HG02571 (cell line): ENCODE measurements at regions not wholly inside any gene's neighbourhood (a gene's known extent, or its start where the extent isn't known, plus 50 kb on each side); places are given as distances from the start of the nearest gene placed in this dataset.
"Not testable (repeated sequence)": the region's sequence is repeated elsewhere in the genome, so short reads cannot be mapped to it uniquely, and the experiment has no call there.

Source experiments
- ATAC-seq: cut with Tn5 transposase; IDR thresholded peaks from one replicate; pipeline ENCODE4 v1.9.1; 2021; ENCODE audit warnings: mild to moderate bottlenecking, moderate library complexity; ENCODE audit not compliant: unreplicated experiment

GRCh38 chr7:123324283-123324682, 124.5 kb upstream of the SLC13A1 start:
- no peak for ATAC-seq

- ATAC-seq = no peak
Measured at GRCh38 chr7:123323689-123324088, 123.9 kb upstream of the SLC13A1 start.

- not testable (repeated sequence) for ATAC-seq
Measured at GRCh38 chr7:123321578-123321977, 121.8 kb upstream of the SLC13A1 start.

GRCh38 chr7:123319911-123320310, 120.1 kb upstream of the SLC13A1 start:
- ATAC-seq = no peak

GRCh38 chr7:123314886-123315285, 115.1 kb upstream of the SLC13A1 start:
- ATAC-seq = no peak

- no peak for ATAC-seq
Measured at GRCh38 chr7:123308254-123308951, 108.6 kb upstream of the SLC13A1 start.

- no peak for ATAC-seq
Measured at GRCh38 chr7:123305840-123306375, 106.1 kb upstream of the SLC13A1 start.

GRCh38 chr7:123303926-123304325, 104.2 kb upstream of the SLC13A1 start:
- no peak for ATAC-seq

GRCh38 chr7:123296965-123297364, 97.2 kb upstream of the SLC13A1 start:
- ATAC-seq = no peak

- ATAC-seq = no peak
Measured at GRCh38 chr7:123293710-123294109, 93.9 kb upstream of the SLC13A1 start.

- no peak for ATAC-seq
Measured at GRCh38 chr7:123292227-123292626, 92.5 kb upstream of the SLC13A1 start.

GRCh38 chr7:123289200-123289599, 89.4 kb upstream of the SLC13A1 start:
- no peak for ATAC-seq

- no peak for ATAC-seq
Measured at GRCh38 chr7:123285076-123285700, 85.4 kb upstream of the SLC13A1 start.

GRCh38 chr7:123283373-123283772, 83.6 kb upstream of the SLC13A1 start:
- ATAC-seq = no peak

GRCh38 chr7:123282181-123282580, 82.4 kb upstream of the SLC13A1 start:
- no peak for ATAC-seq

GRCh38 chr7:123279949-123280348, 80.2 kb upstream of the SLC13A1 start:
- ATAC-seq = no peak

GRCh38 chr7:123275036-123275753, 75.4 kb upstream of the SLC13A1 start:
- no peak for ATAC-seq

GRCh38 chr7:123273185-123273584, 73.4 kb upstream of the SLC13A1 start:
- no peak for ATAC-seq

- ATAC-seq = no peak
Measured at GRCh38 chr7:123271856-123272255, 72.1 kb upstream of the SLC13A1 start.

GRCh38 chr7:123271231-123271630, 71.5 kb upstream of the SLC13A1 start:
- no peak for ATAC-seq

- ATAC-seq = no peak
Measured at GRCh38 chr7:123270570-123270969, 70.8 kb upstream of the SLC13A1 start.

- ATAC-seq = no peak
Measured at GRCh38 chr7:123265853-123266252, 66.1 kb upstream of the SLC13A1 start.
